PC-9 (cell line): ENCODE measurements at regions not wholly inside any gene's neighbourhood (a gene's known extent, or its start where the extent isn't known, plus 50 kb on each side); places are given as distances from the start of the nearest gene placed in this dataset.

ENCODE experiments used
- BruUV-seq: library from RNA; stranded (reverse); fragments of 400-500 nt; replicated peaks from 2 replicates; lab custom pipeline; 2021; lab: Mats Ljungman, UMichigan
- CTCF ChIA-PET: fragments of 300-600 bp; sonication (Branson Sonifier 250); formaldehyde crosslinking; loops from one replicate; lab custom pipeline; 2022; ENCODE audit warnings: antibody characterized with exemption; lab: Charles Lee
- POLR2A ChIA-PET: fragments of 300-600 bp; sonication (Branson Sonifier 250); formaldehyde crosslinking; loops from one replicate; lab custom pipeline; 2022; ENCODE audit warnings: antibody characterized with exemption; ENCODE audit not compliant: unreplicated experiment; lab: Charles Lee
- DNase-seq, 2 experiments: peaks; one replicate each; pipeline versions ENCODE4 v3.0.0 to v3.0.0-alpha.2; 2015 to 2022; ENCODE audit warnings: mixed read lengths in 1 of 2
- H2AFZ ChIP-seq: fragments of 200-600 bp; sonication (generic); 2 replicates; pipeline ENCODE4 v1.8.1; 2017; ENCODE audit warnings: antibody characterized with exemption
- H3F3A ChIP-seq: fragments of 200-600 bp; sonication (generic); 2 replicates; pipeline ENCODE4 v1.8.1; 2017; ENCODE audit warnings: antibody characterized with exemption, mild to moderate bottlenecking, low read depth; ENCODE audit not compliant: insufficient read depth
- H3K27ac ChIP-seq: fragments of 200-600 bp; sonication (generic); 2 replicates; pipeline ENCODE4 v1.6.1; 2016; ENCODE audit warnings: mixed run types
- H3K27me3 ChIP-seq: fragments of 200-600 bp; sonication (generic); 2 replicates; pipeline ENCODE4 v1.6.1; 2016; ENCODE audit warnings: low read depth, mixed run types; ENCODE audit not compliant: insufficient read depth
- H3K36me3 ChIP-seq: fragments of 200-600 bp; sonication (generic); 2 replicates; pipeline ENCODE4 v1.6.1; 2016; ENCODE audit warnings: low read depth, mixed run types
- H3K4me1 ChIP-seq: fragments of 200-600 bp; sonication (generic); replicated peaks from 2 replicates; pipeline ENCODE4 v1.6.1; 2016; ENCODE audit warnings: mixed run types; ENCODE audit not compliant: insufficient read depth
- H3K4me2 ChIP-seq: fragments of 200-600 bp; sonication (generic); 2 replicates; pipeline ENCODE4 v1.6.1; 2017; ENCODE audit warnings: mixed run types
- H3K4me3 ChIP-seq: fragments of 200-600 bp; sonication (generic); 2 replicates; pipeline ENCODE4 v1.6.1; 2016; ENCODE audit warnings: mixed run types
- H3K79me2 ChIP-seq: fragments of 200-600 bp; sonication (generic); 2 replicates; pipeline ENCODE4 v1.6.1; 2017; ENCODE audit warnings: low read depth, mixed run types
- H3K9me2 ChIP-seq: fragments of 200-600 bp; sonication (generic); 2 replicates; pipeline ENCODE4 v1.8.1; 2017; ENCODE audit warnings: mild to moderate bottlenecking; ENCODE audit not compliant: insufficient read depth
- H3K9me3 ChIP-seq: fragments of 200-600 bp; sonication (generic); 2 replicates; pipeline ENCODE4 v1.8.1; 2016; ENCODE audit warnings: low read depth; ENCODE audit not compliant: insufficient read depth
- H4K20me1 ChIP-seq: fragments of 200-600 bp; sonication (generic); 2 replicates; pipeline ENCODE4 v1.8.1; 2017; ENCODE audit not compliant: insufficient read depth
- CTCF ChIP-seq: fragments of 200-600 bp; sonication (generic); conservative IDR thresholded peaks from 2 replicates; pipeline ENCODE4 v1.6.1; 2017; ENCODE audit warnings: mixed run types, antibody characterized with exemption, mild to moderate bottlenecking, moderate library complexity
- EZH2 ChIP-seq: fragments of 200-600 bp; sonication (generic); IDR thresholded peaks from 2 replicates; pipeline ENCODE4 v1.8.0; 2017; ENCODE audit warnings: antibody characterized with exemption, low read depth
- intact Hi-C: fragments of 100-400 bp; cut with micrococcal nuclease; formaldehyde crosslinking; loops from one replicate; pipeline ENCODE4 v1.10.0; 2022; ENCODE audit not compliant: unreplicated experiment

DNA sequence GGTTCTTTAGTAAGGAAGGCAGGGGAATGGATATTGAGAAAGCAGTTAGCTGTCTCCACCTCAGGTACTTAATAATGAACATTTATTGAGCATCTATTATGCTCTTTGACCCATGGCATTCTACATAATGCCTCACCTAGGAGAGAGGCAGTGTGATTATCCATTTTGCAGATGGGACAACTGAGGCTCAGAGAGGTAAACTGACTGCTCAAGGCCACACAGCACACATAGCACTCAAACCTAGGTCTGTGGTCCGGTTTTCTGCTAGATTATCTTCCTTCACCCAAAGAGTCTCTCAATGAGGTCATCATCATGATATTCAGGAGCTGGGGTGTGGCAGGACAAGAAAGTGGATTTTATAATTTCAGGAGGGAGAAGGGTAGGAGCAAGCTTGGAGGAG is 199.1 kb upstream of the LHX5 start:
- ChIA-PET POLR2A (interaction anchor here (0.7 kb wide), 1 partner anchor 103 kb away, joined by 8 read pairs; no protein-coding TSS in a partner anchor), CTCF (no interaction called here)
- peaks cover 31% of the 10 kb centered on the region for H3K27me3 ChIP-seq

GRCh38 chr12:113667676-113668356 is 196.1 kb upstream of the LHX5 start:
- ChIA-PET POLR2A (no interaction called here), CTCF (no interaction called here)
- H3K9me3 ChIP-seq, result no peaks in the 10 kb centered on the region
- H3K4me3 ChIP-seq, result no peak overlapping the region
- intact Hi-C loops, result no loop called here
- DNase-seq, result no peak
- no peak overlapping the region for H3K4me2 ChIP-seq
- TF ChIP-seq CTCF, result no peak
- no peak for TF ChIP-seq EZH2
- H4K20me1 ChIP-seq, result no peaks in the 10 kb centered on the region
- H3K4me1 ChIP-seq, result no peaks in the 10 kb centered on the region
- no peaks in the 10 kb centered on the region for H3K9me2 ChIP-seq
- H3K79me2 ChIP-seq, result no peaks in the 10 kb centered on the region
- no TSS peak for BruUV-seq
- peaks cover 18% of the 10 kb centered on the region for H3K27me3 ChIP-seq
- no peaks in the 10 kb centered on the region for H3F3A ChIP-seq
- H3K27ac ChIP-seq, result no peak overlapping the region
- H3K36me3 ChIP-seq, result no peaks in the 10 kb centered on the region
- no peak overlapping the region for H2AFZ ChIP-seq

More for the DNA sequence above, 199.1 kb upstream of the LHX5 start:
- TF ChIP-seq CTCF, result no peak
- no peak for TF ChIP-seq EZH2
- H3K4me2 ChIP-seq, result no peak overlapping the region
- H3K4me3 ChIP-seq, result no peak overlapping the region
- no peak overlapping the region for H3K27ac ChIP-seq
- DNase-seq, result no peak
- H2AFZ ChIP-seq, result no peak overlapping the region
- H3K9me3 ChIP-seq, result no peaks in the 10 kb centered on the region
- H3K36me3 ChIP-seq, result no peaks in the 10 kb centered on the region
- H3F3A ChIP-seq, result no peaks in the 10 kb centered on the region
- H4K20me1 ChIP-seq, result no peaks in the 10 kb centered on the region
- BruUV-seq, result no TSS peak
- no peaks in the 10 kb centered on the region for H3K79me2 ChIP-seq
- intact Hi-C loops, result no loop called here
- no peaks in the 10 kb centered on the region for H3K4me1 ChIP-seq
- no peaks in the 10 kb centered on the region for H3K9me2 ChIP-seq

DNA sequence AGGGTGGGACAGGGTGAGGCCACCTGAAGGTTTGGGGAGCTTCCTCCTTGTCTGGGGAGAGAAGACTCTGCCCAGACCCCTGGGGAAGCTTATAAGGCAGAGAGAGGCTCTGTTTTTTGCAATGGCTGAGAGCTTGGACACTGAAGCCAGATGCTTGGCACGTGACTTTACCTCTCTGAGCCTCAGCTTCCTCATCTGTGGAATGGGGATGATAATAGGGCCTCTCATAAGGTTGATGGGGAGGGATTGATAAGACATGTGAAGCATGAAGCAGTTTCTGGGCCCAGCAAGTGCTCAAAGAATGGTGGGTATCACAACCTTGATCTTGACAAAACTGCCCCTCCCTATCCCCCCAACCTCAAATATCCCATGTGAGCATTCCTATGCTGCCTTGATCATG is 195.4 kb upstream of the LHX5 start:
- Histone ChIP-seq H3F3A (no peaks in the 10 kb centered on the region), H4K20me1 (no peaks in the 10 kb centered on the region), H2AFZ (no peak overlapping the region), H3K36me3 (no peaks in the 10 kb centered on the region), H3K9me3 (no peaks in the 10 kb centered on the region), H3K9me2 (no peaks in the 10 kb centered on the region), H3K4me3 (no peak overlapping the region), H3K4me1 (no peaks in the 10 kb centered on the region), H3K79me2 (no peaks in the 10 kb centered on the region), H3K27ac (no peak overlapping the region), H3K4me2 (no peak overlapping the region), H3K27me3 (peaks cover 18% of the 10 kb centered on the region)
- no peak for DNase-seq
- ChIA-PET POLR2A (no interaction called here), CTCF (no interaction called here)
- no TSS peak for BruUV-seq
- intact Hi-C loops, result no loop called here
- TF ChIP-seq EZH2 (no peak), CTCF (no peak)
